Neuronal stem cell (in vitro differentiated cells): ENCODE measurements at regions not wholly inside any gene's neighbourhood (a gene's known extent, or its start where the extent isn't known, plus 50 kb on each side); places are given as distances from the start of the nearest gene placed in this dataset.
A peak's percentile ranks its signal among the peaks of the same experiment; 100 is the strongest.

Experiments used
- DNase-seq: peaks from one replicate; pipeline ENCODE4 v3.0.0-alpha.2; 2013; ENCODE audit warnings: low spot score
- H2AFZ ChIP-seq: one replicate; pipeline ENCODE4 v1.6.1; 2013; ENCODE audit warnings: mild to moderate bottlenecking, low read length, inconsistent platforms
- H2AK5ac ChIP-seq: 2 replicates; pipeline ENCODE4 v1.6.1; 2013; ENCODE audit warnings: low read depth, mild to moderate bottlenecking, inconsistent platforms, low read length, moderate library complexity, mixed read lengths
- H2BK120ac ChIP-seq: 2 replicates; pipeline ENCODE4 v1.6.1; 2013; ENCODE audit warnings: low read depth, mild to moderate bottlenecking, inconsistent platforms, low read length, moderate library complexity, mixed read lengths
- H2BK12ac ChIP-seq: one replicate; pipeline ENCODE4 v1.6.1; 2013; ENCODE audit warnings: low read length, inconsistent platforms
- H2BK15ac ChIP-seq: 2 replicates; pipeline ENCODE4 v1.6.1; 2013; ENCODE audit warnings: mild to moderate bottlenecking, low read length, inconsistent platforms, mixed read lengths
- H2BK5ac ChIP-seq: one replicate; pipeline ENCODE4 v1.6.1; 2013; ENCODE audit warnings: inconsistent platforms, mild to moderate bottlenecking, low read length, moderate library complexity
- H3K14ac ChIP-seq: one replicate; pipeline ENCODE4 v1.6.1; 2013; ENCODE audit warnings: low read length, inconsistent platforms
- H3K18ac ChIP-seq: 2 replicates; pipeline ENCODE4 v1.6.1; 2013; ENCODE audit warnings: low read length, inconsistent platforms
- H3K23ac ChIP-seq: 2 replicates; pipeline ENCODE4 v1.6.1; 2013; ENCODE audit warnings: low read depth, mild to moderate bottlenecking, mixed read lengths, low read length, inconsistent platforms; ENCODE audit not compliant: poor library complexity
- H3K27ac ChIP-seq: replicated peaks from 3 replicates; pipeline ENCODE4 v1.5.1; 2013; ENCODE audit warnings: low read length, inconsistent platforms
- H3K27me3 ChIP-seq, 3 experiments: 2 replicates each; pipeline ENCODE4 v1.6.1; 2013; ENCODE audit warnings: low read length in 3 of 3, mild to moderate bottlenecking in 2 of 3, inconsistent platforms in 1 of 3, low read depth in 1 of 3, mixed read lengths in 1 of 3, moderate library complexity in 1 of 3; ENCODE audit not compliant: control insufficient read depth in 3 of 3, insufficient read depth in 3 of 3
- H3K36me3 ChIP-seq, 2 donors: replicated peaks in 1 of 2; 2 replicates each; pipeline ENCODE4 v1.6.1; 2013; ENCODE audit warnings: low read length in 2 of 2; ENCODE audit not compliant: control insufficient read depth in 2 of 2, insufficient read depth in 2 of 2
- H3K4ac ChIP-seq: 2 replicates; pipeline ENCODE4 v1.6.1; 2013; ENCODE audit warnings: inconsistent platforms, mild to moderate bottlenecking, low read length, moderate library complexity
- H3K4me1 ChIP-seq, 2 donors: 1 replicate in 1 of 2; 2 replicates in 1 of 2; pipeline ENCODE4 v1.6.1; 2013; ENCODE audit warnings: low read length in 2 of 2, low read depth in 1 of 2; ENCODE audit not compliant: control insufficient read depth in 2 of 2, insufficient read depth in 1 of 2
- H3K4me2 ChIP-seq: one replicate; pipeline ENCODE4 v1.6.1; 2013; ENCODE audit warnings: mild to moderate bottlenecking, low read length, inconsistent platforms; ENCODE audit not compliant: insufficient read depth, poor library complexity, severe bottlenecking
- H3K4me3 ChIP-seq, 2 donors: 2 replicates each; pipeline ENCODE4 v1.5.1; 2013; ENCODE audit warnings: low read length in 2 of 2, mild to moderate bottlenecking in 2 of 2, inconsistent platforms in 1 of 2, moderate library complexity in 1 of 2
- H3K79me1 ChIP-seq: one replicate; pipeline ENCODE4 v1.6.1; 2013; ENCODE audit warnings: low read depth, mild to moderate bottlenecking, inconsistent platforms, low read length, moderate library complexity
- H3K9ac ChIP-seq: one replicate; pipeline ENCODE4 v1.6.1; 2013; ENCODE audit warnings: mild to moderate bottlenecking, low read depth, low read length, inconsistent platforms; ENCODE audit not compliant: poor library complexity
- H3K9me3 ChIP-seq, 2 donors: replicated peaks in 1 of 2; 2 replicates each; pipeline versions ENCODE3 to v1.6.1; 2013; ENCODE audit warnings: low read length in 2 of 2, mild to moderate bottlenecking in 2 of 2, inconsistent platforms in 1 of 2, low read depth in 1 of 2, mixed read lengths in 1 of 2, moderate library complexity in 1 of 2; ENCODE audit not compliant: control insufficient read depth in 2 of 2, insufficient read depth in 1 of 2
- H4K8ac ChIP-seq: one replicate; pipeline ENCODE4 v1.6.1; 2013; ENCODE audit warnings: low read depth, mild to moderate bottlenecking, inconsistent platforms, low read length, moderate library complexity
- H4K91ac ChIP-seq: one replicate; pipeline ENCODE4 v1.6.1; 2013; ENCODE audit warnings: low read length, low read depth, mild to moderate bottlenecking, inconsistent platforms; ENCODE audit not compliant: poor library complexity
- WGBS, 2 donors: extraction: QIAGEN DNeasy Blood & Tissue Kit; methylation state at CpG; one replicate each; pipeline ENCODE4 v1.1.7; 2013; ENCODE audit warnings: missing lambda C conversion rate in 2 of 2, mixed read lengths in 1 of 2; ENCODE audit not compliant: insufficient read length in 2 of 2, insufficient replicate concordance in 1 of 2; ENCODE audit errors: extremely low coverage in 2 of 2; 5-methylcytosine and 5-hydroxymethylcytosine counted together

GRCh38 chr1:213779228-213779627 is 208.5 kb upstream of the PROX1 start:
- H3K9ac ChIP-seq, result no peak overlapping the region
- H3K27ac ChIP-seq, result no peak overlapping the region
- no peak overlapping the region for H2BK120ac ChIP-seq
- no peak overlapping the region for H2BK15ac ChIP-seq
- no peak overlapping the region for H3K4me2 ChIP-seq
- no peaks in the 10 kb centered on the region for H3K9me3 ChIP-seq
- H4K91ac ChIP-seq, result no peak overlapping the region
- peaks cover 0 to 13% (median 0%) of the 10 kb centered on the region in 3 experiments for H3K27me3 ChIP-seq
- no peak overlapping the region for H3K4ac ChIP-seq
- WGBS, 2 donors, result no CpG with 5 or more reads among the region's 5 CpGs
- H3K4me1 ChIP-seq, result peaks cover 3 to 5% of the 10 kb centered on the region in 2 donors
- no peak overlapping the region for H2BK5ac ChIP-seq
- no peak overlapping the region for H3K4me3 ChIP-seq
- no peak overlapping the region for H4K8ac ChIP-seq
- H3K18ac ChIP-seq, result no peak overlapping the region
- no peak overlapping the region for H2BK12ac ChIP-seq
- no peaks in the 10 kb centered on the region for H3K79me1 ChIP-seq
- no peak overlapping the region for H2AFZ ChIP-seq
- no peak overlapping the region for H3K23ac ChIP-seq
- no peak overlapping the region for H3K14ac ChIP-seq
- H3K36me3 ChIP-seq, result no peaks in the 10 kb centered on the region
- H2AK5ac ChIP-seq, result no peak overlapping the region
- DNase-seq, result no peak

GRCh38 chr1:213782941-213783672 is 204.7 kb upstream of the PROX1 start:
- Histone ChIP-seq H3K4me3 (no peak overlapping the region), H3K79me1 (no peaks in the 10 kb centered on the region), H3K23ac (no peak overlapping the region), H3K9ac (no peak overlapping the region), H3K4me2 (no peak overlapping the region), H2BK15ac (no peak overlapping the region), H3K4ac (no peak overlapping the region), H4K8ac (no peak overlapping the region), H2BK12ac (no peak overlapping the region), H4K91ac (no peak overlapping the region), H3K36me3 (no peaks in the 10 kb centered on the region), H2BK5ac (no peak overlapping the region), H3K4me1 (peaks cover 3 to 5% of the 10 kb centered on the region in 2 donors), H3K9me3 (no peaks in the 10 kb centered on the region), H2AFZ (peak overlapping the region; percentile 29), H3K18ac (no peak overlapping the region), H2BK120ac (no peak overlapping the region), H3K27me3 (peaks cover 0 to 13% (median 0%) of the 10 kb centered on the region in 3 experiments), H2AK5ac (no peak overlapping the region), H3K27ac (no peak overlapping the region), H3K14ac (no peak overlapping the region)
- DNase-seq, result no peak
- WGBS, 2 donors, result no CpG with 5 or more reads among the region's 20 CpGs

- Histone ChIP-seq H4K8ac (no peak overlapping the region), H2BK120ac (no peak overlapping the region), H3K4me1 (peaks cover 3% of the 10 kb centered on the region in 2 donors), H3K9ac (no peak overlapping the region), H3K4me2 (no peak overlapping the region), H3K36me3 (no peaks in the 10 kb centered on the region), H2BK15ac (no peak overlapping the region), H3K27me3 (peaks cover 0 to 13% (median 0%) of the 10 kb centered on the region in 3 experiments), H3K18ac (no peak overlapping the region), H3K27ac (no peak overlapping the region), H4K91ac (no peak overlapping the region), H3K4ac (no peak overlapping the region), H3K14ac (no peak overlapping the region), H2BK5ac (no peak overlapping the region), H3K79me1 (no peaks in the 10 kb centered on the region), H2AFZ (no peak overlapping the region), H2AK5ac (no peak overlapping the region), H3K9me3 (no peaks in the 10 kb centered on the region), H3K23ac (no peak overlapping the region), H3K4me3 (no peak overlapping the region), H2BK12ac (no peak overlapping the region)
- DNase-seq, result no peak
- no CpG with 5 or more reads among the region's 2 CpGs for WGBS, 2 donors
These were observed 203.9 kb upstream of the PROX1 start for GRCh38 chr1:213783893-213784292.

- Histone ChIP-seq H4K8ac (no peak overlapping the region), H2BK5ac (no peak overlapping the region), H3K36me3 (no peaks in the 10 kb centered on the region), H3K4me2 (no peak overlapping the region), H4K91ac (no peak overlapping the region), H3K14ac (no peak overlapping the region), H2AK5ac (no peak overlapping the region), H2AFZ (no peak overlapping the region), H3K4me3 (no peak overlapping the region), H3K79me1 (no peaks in the 10 kb centered on the region), H3K4me1 (peaks cover 3% of the 10 kb centered on the region in 2 donors), H3K18ac (no peak overlapping the region), H3K9ac (no peak overlapping the region), H3K23ac (no peak overlapping the region), H3K4ac (no peak overlapping the region), H3K27ac (no peak overlapping the region), H2BK12ac (no peak overlapping the region), H2BK120ac (no peak overlapping the region), H2BK15ac (no peak overlapping the region), H3K27me3 (peaks cover 0 to 13% (median 0%) of the 10 kb centered on the region in 3 experiments), H3K9me3 (no peaks in the 10 kb centered on the region)
- no peak for DNase-seq
- no CpG with 5 or more reads among the region's 2 CpGs for WGBS, 2 donors
These were observed 201.1 kb upstream of the PROX1 start for GRCh38 chr1:213786683-213787082.
